Breast epithelium (tissue), 3 donors: ENCODE measurements at regions not wholly inside any gene's neighbourhood (a gene's known extent, or its start where the extent isn't known, plus 50 kb on each side); places are given as distances from the start of the nearest gene placed in this dataset.

Experiments
- POLR2A ChIP-seq: fragments of 450-650 bp; IDR thresholded peaks from one replicate; pipeline ENCODE4 v1.6.1; 2016; ENCODE audit warnings: antibody characterized with exemption, mild to moderate bottlenecking, moderate library complexity
- TF ChIP-seq, protein P1 (sequence below), 3 donors: fragments of 450-650 bp; IDR thresholded peaks; one replicate each; pipeline ENCODE4 v1.5.1; 2016 to 2017; ENCODE audit warnings: antibody characterized with exemption in 3 of 3, mild to moderate bottlenecking in 3 of 3, moderate library complexity in 3 of 3

DNA sequence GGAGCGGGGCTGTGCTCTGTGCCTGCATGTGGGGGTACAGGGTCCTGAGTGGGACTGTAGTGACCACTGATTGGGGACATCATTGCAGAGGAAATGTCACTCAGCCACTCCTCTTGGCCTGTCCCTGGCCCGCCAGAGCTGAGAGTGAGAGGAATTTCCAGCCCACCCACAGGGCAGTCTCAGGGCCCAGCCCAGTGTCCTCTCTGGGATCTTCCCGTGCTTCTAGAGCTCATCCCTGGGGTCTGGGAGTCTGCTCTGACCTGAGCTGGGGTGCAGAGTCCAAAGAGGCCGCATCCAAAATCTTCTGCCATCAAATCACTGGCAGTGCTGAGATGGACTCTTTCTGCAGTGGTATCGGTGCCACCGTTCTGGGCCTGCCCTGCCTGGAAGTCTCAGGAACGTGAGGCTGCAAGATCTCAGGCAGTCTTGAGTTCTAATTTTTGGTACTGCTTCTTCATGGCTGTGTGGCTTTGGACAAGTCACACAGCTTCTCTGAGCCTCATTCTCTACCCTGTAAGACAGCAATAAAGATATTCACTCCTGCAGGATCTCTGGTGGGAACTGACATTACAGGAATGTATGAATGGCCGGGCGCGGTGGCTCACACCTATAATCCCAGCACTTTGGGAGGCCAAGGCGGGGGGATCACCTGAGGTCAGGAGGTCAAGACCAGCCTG, 100.8 kb upstream of the TARDBP start:
- TF ChIP-seq, protein P1, sequence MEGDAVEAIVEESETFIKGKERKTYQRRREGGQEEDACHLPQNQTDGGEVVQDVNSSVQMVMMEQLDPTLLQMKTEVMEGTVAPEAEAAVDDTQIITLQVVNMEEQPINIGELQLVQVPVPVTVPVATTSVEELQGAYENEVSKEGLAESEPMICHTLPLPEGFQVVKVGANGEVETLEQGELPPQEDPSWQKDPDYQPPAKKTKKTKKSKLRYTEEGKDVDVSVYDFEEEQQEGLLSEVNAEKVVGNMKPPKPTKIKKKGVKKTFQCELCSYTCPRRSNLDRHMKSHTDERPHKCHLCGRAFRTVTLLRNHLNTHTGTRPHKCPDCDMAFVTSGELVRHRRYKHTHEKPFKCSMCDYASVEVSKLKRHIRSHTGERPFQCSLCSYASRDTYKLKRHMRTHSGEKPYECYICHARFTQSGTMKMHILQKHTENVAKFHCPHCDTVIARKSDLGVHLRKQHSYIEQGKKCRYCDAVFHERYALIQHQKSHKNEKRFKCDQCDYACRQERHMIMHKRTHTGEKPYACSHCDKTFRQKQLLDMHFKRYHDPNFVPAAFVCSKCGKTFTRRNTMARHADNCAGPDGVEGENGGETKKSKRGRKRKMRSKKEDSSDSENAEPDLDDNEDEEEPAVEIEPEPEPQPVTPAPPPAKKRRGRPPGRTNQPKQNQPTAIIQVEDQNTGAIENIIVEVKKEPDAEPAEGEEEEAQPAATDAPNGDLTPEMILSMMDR (IDR thresholded peaks at IDR 0.05), result no peak
- TF ChIP-seq POLR2A, result no peak
